ENCODE measurements at regions not wholly inside any gene's neighbourhood (a gene's known extent, or its start where the extent isn't known, plus 50 kb on each side); places are given as distances from the start of the nearest gene placed in this dataset.

DNA sequence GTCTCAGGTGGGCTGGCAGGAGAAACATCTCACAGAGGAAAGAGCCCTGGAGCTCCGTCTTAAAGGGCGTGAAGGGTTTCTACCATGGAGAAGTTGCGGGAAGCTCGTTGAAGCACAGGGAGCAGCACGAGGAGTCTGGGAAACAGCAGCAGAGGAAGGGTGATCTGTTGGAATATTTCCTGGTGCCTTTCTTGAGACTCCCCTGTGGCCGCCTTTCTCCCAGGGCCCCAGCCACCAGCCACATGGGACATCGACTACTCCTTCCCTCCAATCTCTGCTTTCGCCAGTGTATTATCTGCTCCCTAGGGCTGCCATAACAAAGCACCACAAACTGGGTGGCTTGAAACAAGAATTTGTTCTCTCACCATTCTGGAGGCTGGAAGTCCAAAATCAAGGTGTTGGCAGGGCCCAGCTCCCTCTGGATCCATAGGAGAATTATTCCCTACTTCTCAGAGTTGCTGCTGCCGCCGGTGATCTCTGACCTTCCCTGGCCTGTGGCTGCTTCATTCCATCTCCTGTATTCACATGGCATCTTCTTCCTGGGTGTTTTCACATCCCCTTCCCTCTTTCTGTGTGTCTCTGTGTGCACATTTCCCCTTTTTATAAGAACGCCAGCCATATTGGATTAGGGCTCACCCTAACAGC is 152.8 kb upstream of the GSC start:
- DNase-seq = peak in 1 of 4 experiments; percentile 3

DNA sequence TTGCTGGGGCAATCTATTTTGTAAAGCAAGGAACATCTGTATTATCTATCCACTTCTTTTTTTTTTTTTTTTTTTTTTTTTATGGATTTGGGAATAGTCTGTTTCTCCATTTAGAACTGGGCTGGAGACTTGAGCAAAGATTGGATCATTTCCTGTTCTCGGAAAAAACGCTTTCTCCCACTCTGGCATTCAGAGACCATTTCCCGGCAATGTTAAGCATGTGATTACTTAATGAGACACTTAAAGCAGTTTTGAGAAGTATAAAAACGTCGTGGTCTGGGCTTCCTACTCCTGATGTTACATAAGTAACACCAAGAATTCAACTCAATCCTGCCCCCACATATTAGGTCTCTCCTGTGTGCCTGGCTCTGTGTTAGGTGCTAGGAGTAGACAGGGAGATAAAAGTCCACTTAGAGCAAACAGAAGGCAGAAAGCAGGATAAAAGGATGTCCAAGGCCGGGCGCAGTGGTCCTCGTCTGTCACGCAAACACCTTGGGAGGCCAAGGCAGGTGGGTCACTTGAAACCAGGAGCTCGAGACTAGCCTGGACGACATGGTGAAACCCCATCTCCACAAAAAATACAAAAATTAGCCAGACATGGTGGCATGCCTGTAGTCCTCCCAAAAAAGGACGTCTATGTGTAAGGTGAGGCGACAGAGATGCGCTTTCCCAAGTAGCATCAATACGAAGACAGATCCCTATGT is 152.1 kb upstream of the GSC start:
- no peak for DNase-seq

DNA sequence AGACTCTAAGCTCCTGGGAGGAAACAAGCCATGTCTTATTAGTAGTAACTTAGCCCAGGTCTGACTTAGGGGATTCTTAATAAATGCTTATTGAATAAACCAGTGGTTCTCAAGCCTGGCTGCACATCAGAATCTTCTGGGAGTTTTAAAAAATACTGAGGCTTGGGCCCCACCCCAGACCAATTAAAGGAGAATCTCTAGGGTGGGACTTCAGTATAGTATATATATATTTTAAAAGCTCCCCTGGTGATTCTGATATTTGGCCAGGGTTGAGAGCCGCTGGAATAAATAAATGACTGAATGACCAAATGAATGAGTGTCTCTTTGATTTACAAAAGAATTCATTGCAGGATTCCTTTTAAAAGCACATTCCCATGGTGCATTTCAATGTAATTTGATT is 151.5 kb upstream of the GSC start:
- DNase-seq = no peak

DNA sequence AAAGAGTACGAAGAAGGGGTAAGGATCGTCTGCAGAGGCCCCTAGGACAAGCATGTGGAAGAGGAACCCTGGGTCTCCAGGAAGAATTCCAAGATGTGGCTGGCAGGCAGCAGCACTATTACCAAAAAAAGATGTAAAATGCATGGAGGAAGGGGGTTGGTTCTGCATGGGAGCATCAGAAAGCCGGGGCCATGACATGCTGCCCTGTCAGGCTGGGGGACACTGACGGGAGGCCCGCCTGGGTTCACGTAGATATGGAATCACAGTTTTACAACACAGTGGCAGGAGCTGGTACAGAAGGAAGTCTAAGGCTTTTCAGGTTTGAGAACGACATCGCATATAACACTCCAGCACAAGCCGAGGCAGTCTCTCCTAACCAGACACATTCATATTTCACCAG is 150.0 kb upstream of the GSC start:
- no peak for DNase-seq

GRCh38 chr14:94918896-94919295 is 149.0 kb upstream of the GSC start:
- DNase-seq = no peak

DNA sequence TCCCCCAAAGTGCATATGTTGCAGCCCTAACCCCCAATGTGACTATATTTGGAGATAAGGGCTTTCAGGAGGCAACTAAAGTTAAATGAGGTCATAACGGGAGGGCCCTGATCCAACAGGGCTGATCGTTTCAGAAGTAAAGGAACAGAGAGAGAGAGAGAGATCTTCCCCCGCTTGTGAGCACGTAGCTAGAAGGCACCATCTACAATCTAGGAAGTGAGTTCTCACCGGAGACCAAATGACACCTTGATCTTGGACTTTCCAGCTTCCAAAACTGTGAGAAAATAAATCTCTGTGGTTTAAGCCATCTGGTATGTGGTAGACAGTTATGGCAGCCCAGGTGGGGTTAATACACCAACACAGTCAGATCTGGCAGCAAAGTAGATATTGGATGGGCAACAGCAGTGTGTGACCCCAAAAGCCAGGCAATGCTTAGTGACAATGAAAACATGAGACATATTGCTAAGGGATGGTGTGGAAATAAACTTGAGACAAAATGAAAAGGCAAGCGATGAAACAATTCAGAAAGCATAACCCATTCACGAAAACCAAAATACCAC is 147.2 kb upstream of the GSC start:
- DNase-seq = no peak

- no peak for DNase-seq
Observed at GRCh38 chr14:94914191-94914590, 144.3 kb upstream of the GSC start.

- no peak for DNase-seq
Observed at GRCh38 chr14:94907626-94908261, 137.8 kb upstream of the GSC start.

GRCh38 chr14:94906991-94907587 is 137.2 kb upstream of the GSC start:
- DNase-seq = no peak

DNA sequence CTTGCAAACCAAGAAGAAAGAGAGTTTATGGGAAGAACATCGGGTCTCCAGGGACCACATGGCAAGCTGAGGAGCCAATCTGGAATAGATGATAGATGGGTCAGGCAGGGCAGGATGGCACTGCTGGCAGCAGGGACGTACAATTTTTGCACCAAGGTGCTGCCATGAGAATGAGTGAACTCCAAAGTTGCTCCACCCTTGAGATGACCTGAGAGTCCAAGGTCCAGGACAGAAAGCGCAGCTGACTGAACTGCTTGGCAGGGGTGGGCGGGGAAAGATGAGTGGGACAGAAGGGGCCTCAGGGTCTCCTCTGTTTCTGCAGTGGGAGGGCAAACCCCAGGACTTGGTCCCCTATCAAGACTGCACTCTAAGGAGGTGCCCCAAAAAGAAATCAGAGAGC is 136.7 kb upstream of the GSC start:
- no peak for DNase-seq

- DNase-seq = no peak
Observed at GRCh38 chr14:94904636-94905035, 134.7 kb upstream of the GSC start.

DNA sequence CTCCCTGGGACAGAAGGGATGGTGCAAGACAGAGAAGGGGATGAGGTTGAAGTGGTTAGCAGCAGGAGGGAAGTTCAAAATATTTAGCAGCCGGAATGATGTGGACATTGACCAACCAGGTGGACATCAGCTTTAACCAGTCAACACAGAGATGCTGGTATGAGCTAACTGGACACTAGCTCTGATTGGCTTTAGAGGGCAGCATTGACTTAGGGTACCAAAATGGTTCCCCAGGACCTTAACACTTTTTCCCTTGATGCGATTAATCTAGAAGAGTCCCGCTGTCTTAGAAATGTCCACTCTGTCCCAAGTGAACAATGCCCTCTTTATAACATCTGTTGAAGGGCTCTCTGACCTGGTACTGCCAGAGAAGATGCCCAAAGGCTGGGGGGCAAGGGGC is 134.0 kb upstream of the GSC start:
- no peak for DNase-seq

DNA sequence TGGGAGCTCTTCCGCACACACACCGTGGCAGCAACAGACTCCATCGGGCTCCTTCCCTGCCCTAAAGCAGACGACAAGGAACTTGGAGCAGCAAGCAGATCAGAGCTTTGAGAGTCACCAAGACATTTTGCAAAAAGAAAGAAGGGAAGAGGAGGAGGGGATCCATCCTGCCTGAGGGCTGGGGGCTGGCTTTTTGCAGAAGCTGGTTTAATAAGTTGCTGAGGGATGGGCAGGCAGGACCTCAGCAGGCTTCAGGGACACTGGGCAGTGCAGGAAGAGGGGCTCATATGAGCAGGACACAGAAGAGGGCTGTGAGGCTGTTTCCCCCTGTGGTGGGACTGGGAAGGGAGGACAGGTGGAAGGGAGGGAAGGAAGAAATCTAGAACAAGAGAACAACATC is 133.4 kb upstream of the GSC start:
- DNase-seq = no peak

DNA sequence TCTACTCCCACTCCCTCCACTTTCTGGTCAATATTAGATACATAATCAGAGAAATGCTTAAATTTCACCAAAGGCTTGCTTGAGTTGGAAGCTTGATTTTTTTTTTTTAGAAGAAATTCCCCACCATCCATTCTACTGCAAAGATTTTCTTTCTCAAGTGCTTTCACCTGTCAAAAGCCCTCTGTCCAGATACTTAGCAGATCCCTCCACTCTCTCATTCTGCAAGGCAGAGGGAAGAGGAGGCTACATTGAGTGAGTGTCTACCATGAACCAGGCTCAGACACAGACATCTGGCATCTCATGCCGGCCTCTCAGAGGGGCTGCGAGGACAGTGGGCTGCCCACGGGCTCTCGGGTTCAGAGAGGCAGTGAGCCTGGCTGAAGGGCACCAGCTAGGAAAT is 127.6 kb upstream of the GSC start:
- DNase-seq = no peak

DNA sequence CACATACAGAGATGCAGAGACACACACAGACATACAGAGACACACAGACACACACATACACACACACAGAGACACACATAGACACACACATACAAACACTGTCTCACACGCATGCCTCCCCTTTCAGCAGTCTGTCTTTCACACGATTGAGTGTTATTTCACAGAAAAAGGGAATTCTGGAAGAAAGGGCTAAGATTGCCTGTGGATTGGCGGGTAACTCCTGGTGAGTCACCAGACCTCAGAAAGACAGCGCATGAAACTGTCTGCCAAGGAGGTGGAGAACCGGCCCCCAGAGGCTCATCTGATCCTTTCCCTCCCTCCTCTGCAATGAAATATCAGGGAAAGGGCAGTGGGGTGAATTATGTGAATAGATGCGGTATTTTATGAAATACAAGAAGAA is 127.2 kb upstream of the GSC start:
- no peak for DNase-seq

DNA sequence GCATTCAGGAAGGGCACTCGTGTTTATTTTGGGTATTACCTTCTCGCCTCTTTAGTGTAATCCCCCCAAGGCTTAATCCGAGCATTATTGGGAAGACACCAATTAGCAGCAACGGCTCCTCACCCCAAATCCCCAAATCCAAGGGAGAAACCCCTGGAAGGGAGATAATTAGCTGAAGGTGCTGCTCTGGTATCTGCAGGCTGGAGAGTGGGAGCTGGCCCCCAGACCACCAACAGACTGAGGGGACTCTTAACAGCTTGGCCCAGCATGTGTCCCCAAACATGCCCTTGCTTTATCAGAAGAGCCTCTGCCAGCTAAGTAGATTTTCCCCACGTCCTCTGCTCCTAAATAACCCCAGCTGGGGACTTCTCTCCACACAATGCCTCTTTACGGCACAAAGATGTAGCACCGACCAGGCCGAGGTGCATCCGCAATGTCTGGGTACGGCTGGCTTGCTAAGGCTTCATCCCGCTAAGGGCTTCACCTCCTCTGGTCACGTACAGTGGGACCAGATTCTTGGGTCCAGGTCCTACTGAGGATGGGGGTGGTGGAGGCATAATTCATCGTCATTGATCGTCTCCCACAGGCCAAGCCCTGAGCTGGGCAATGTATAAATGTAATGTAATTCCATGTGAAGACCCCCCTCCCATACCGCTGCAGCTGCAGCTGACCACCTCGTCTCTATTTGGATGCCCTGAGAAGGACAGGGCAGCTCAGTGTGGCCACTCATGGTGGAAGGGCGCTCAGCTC is 123.7 kb upstream of the GSC start:
- no peak for DNase-seq

DNA sequence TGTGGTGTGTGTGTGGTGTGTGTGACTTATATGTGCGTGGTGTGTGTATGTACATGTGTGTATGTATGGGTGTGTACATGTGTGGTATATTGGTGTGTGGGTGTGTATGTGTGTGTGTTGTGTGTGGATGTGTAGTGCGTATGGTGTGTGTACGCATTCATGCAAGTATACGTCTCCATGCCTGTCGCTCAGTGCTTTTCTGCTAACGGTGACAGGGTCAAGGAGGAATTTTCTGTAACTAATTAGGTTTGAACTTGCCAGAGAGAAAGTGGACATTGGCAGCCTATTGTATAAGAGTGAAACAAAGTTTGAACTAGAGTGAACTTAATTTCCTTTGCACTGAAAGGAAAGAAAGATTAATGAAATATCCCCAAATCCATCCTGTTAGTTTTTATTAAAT is 120.9 kb upstream of the GSC start:
- DNase-seq = no peak

- DNase-seq = no peak
Observed at GRCh38 chr14:94889520-94890312, 119.8 kb upstream of the GSC start.

- DNase-seq = no peak
Observed at GRCh38 chr14:94888121-94888520, 118.2 kb upstream of the GSC start.

GRCh38 chr14:94887591-94887990 is 117.7 kb upstream of the GSC start:
- DNase-seq = no peak

DNA sequence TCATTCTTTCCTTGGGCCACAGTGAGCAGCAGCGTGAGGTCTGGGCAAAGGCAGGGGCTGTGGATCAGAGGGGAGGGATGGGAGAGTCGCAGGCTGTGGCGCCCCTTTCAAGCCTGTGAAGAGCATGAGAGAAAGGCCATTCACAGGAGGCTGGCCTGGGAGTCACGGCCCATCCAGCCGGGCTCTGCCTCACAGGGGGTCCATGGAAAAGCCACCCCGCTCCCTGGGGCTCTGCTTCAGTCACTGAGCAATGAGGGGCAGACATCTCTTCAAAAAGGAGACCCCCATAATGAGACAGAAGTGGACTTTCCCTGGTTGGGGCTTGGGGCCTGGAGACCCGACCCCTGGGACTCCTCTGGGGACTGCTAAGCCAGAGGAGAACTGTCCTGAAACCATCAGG is 117.0 kb upstream of the GSC start:
- DNase-seq = no peak

All from suppressor macrophage (primary cell).